HG02588 (cell line): ENCODE measurements at regions not wholly inside any gene's neighbourhood (a gene's known extent, or its start where the extent isn't known, plus 50 kb on each side); places are given as distances from the start of the nearest gene placed in this dataset.

Source experiments
- ATAC-seq: cut with Tn5 transposase; IDR thresholded peaks from one replicate; pipeline ENCODE4 v1.9.1; 2021; ENCODE audit warnings: mild to moderate bottlenecking, moderate library complexity; ENCODE audit not compliant: unreplicated experiment

DNA sequence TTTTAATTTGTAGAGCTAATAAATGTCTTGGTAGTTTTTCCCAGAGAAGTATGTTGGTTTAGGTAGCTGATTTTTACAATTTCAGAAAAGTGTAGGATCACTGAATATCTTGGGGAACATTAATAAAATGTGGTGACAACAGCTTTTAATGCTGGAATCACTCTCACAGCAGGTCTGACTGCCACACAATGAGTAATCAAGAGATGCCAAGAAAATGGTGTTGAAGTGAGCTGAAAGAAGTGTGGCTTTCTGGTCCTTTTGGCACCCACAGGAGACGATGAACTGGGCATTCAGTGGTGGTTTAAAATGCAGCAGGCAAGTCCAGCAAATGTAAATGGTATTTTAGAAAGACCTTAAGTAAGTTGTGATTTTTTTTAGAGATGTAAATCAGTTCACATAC, 175.8 kb downstream of the CBLN2 start:
- ATAC-seq, result no peak

GRCh38 chr18:72360634-72361033, 183.5 kb downstream of the CBLN2 start:
- no peak for ATAC-seq

GRCh38 chr18:72342933-72343332, 201.2 kb downstream of the CBLN2 start:
- no peak for ATAC-seq

- no peak for ATAC-seq
Measured at GRCh38 chr18:72339976-72340375, 204.2 kb downstream of the CBLN2 start.

- no peak for ATAC-seq
Measured at GRCh38 chr18:72336786-72337185, 207.4 kb downstream of the CBLN2 start.

DNA sequence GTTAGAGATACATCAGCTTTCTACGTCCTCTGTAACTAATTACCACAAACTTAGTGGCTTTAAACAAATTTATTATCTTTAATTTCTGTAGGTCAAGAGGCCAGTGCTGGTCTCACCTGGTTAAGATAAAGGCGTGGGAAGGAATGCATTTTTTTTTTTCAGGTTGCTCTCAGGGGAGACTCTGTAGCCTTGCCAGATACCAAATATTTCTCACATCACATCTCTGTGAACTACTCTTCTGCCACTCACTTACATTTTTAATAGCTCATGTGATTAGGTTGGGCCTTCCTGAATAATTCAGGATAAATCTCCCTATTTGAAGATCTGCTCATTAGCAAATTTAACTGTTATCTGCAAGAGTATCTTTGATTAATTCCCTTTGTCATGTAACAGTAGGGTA, 214.6 kb downstream of the CBLN2 start:
- no peak for ATAC-seq

DNA sequence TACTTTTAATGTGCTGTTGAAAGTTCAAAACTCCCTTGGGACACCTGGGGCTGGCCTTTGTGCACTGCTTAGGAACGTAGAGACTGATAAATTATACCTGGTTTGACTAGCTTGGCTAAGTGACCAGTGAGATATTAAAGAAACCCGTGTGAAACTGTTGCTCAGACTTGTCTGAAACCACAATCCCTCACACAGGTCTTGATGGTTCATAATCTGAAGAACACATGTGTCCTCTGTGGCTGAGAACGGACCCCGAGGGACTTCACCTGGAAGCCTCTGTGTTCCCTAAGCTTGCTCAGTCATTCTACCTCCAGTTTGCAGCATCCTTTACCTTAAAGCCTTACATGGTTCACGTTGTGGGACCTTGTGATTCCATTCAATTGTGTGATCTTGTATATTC, 218.8 kb downstream of the CBLN2 start:
- ATAC-seq, result no peak

- ATAC-seq, result no peak
Measured at GRCh38 chr18:72324677-72325076, 219.5 kb downstream of the CBLN2 start.

GRCh38 chr18:72316497-72316896, 227.6 kb downstream of the CBLN2 start:
- ATAC-seq, result no peak

DNA sequence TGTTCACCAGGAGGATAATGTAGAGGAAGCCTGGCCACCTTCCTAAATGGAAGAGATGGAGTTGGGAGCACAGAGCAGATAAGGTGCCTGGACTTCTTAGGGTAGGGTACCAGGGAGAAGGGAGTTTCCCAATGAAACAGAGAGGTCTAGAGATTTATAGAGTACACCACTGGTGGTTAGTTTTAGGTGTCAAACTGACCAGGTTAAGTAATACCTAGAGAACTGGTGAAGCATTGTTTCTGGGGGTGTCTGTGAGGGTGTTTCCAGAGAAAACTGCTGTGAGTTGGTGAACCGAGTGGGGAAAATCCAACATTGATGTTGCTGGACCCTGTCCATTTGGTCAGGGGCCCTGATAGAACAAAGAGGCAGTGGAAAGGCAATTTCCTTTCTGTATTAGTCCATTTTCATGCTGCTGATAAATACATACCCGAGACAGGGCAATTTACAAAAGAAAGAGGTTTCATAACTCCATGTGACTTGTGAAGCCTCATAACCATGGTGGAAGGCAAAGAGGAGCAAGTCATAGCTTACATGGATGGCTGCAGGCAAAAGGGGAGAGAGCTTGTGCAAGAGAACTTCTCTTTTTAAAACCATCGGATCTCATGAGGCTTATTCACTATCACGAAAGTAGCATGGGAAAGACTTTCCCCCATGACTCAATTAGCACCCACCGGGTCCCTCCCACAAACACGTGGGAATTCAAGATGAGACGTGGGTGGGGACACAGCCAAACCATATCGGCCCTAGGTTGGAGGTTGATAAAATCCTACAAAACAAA, 260.8 kb downstream of the CBLN2 start:
- ATAC-seq, result no peak

- ATAC-seq, result no peak
Measured at GRCh38 chr18:72273025-72273424, 271.1 kb downstream of the CBLN2 start.

DNA sequence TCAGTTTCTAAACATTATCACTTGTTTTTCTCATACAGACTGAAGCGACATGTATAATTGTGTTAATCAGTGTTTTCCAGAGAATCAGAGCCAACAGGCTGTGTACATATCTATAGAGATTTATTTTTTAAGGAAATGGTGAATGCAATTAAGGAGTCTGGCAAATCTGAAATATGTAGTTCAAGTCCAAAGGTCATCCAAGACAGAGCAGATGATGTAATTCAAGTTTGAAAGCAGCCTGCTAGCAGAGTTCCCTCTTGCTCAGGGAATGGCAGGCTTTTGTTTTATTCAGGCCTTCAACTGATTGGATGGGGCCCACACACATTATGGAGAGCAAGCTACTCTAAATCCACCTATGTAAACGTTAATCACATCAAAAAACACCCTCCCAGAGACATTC, 282.6 kb downstream of the CBLN2 start:
- ATAC-seq, result no peak

- ATAC-seq, result no peak
Measured at GRCh38 chr18:72246076-72246475, 298.1 kb downstream of the CBLN2 start.

- ATAC-seq, result no peak
Measured at GRCh38 chr18:72235422-72235821, 308.7 kb downstream of the CBLN2 start.

- no peak for ATAC-seq
Measured at GRCh38 chr18:72233106-72233505, 311.0 kb downstream of the CBLN2 start.

DNA sequence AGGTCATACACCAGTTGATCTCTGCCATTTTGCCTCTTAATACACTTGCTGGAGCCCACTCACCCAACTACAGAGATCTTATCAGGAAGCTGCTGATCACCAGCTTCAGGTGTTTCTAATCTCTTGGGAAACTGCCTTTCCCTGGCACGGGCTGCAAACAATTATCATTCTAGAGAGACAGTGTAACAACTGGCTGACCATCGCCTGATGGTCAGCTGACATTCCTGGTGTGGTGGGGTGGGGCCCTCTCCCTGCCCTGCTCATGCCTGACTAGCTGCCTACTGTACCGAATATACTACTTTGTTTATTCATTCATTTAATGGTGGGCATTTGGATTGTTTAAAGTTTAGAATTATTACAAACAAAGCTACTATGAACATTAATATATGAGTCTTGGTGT, 311.5 kb downstream of the CBLN2 start:
- ATAC-seq, result no peak

GRCh38 chr18:72225958-72226357, 318.2 kb downstream of the CBLN2 start:
- no peak for ATAC-seq

- no peak for ATAC-seq
Measured at GRCh38 chr18:72223733-72224132, 320.4 kb downstream of the CBLN2 start.

- no peak for ATAC-seq
Measured at GRCh38 chr18:72208920-72209676, 335.0 kb downstream of the CBLN2 start.

GRCh38 chr18:72207280-72207679, 336.9 kb downstream of the CBLN2 start:
- ATAC-seq, result no peak

DNA sequence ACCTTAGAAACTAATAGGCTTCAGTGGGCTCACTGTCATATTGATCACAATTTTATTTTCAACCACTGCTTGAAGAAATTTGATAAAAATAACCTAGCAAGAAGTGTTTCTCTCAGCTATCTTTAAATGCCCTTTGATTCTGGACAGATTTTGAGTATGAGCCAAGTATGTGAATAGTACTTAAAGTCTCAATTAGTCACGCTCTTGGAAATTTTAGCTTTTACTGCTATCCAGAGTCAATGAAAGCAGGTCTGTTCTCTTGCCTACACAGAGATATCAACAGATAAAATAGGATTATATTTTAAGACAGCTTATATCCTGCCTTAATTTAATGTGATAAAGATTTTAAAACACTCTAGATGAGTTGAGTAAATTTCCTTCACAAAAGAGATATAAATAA, 337.3 kb downstream of the CBLN2 start:
- ATAC-seq, result no peak

GRCh38 chr18:72201032-72201431, 343.1 kb downstream of the CBLN2 start:
- no peak for ATAC-seq
